ENCODE measurements at regions not wholly inside any gene's neighbourhood (a gene's known extent, or its start where the extent isn't known, plus 50 kb on each side); places are given as distances from the start of the nearest gene placed in this dataset.

- no peak overlapping the region for H3K4me3 ChIP-seq (ENCODE audit: low read length)
- TF ChIP-seq CTCF (conservative IDR thresholded peaks at IDR 0.05; ENCODE audit: low read length) = no peak
- DNase-seq (ENCODE audit: low read depth) = no peak
These were observed 97.6 kb upstream of the AGAP1 start for GRCh38 chr2:235396071-235396846.

- no peak for TF ChIP-seq CTCF (conservative IDR thresholded peaks at IDR 0.05; ENCODE audit: low read length)
- DNase-seq (ENCODE audit: low read depth) = no peak
- H3K4me3 ChIP-seq (ENCODE audit: low read length) = no peak overlapping the region
These were observed 95.5 kb upstream of the AGAP1 start for GRCh38 chr2:235398321-235398720.

GRCh38 chr2:235399895-235400294 lies 93.9 kb upstream of the AGAP1 start:
- DNase-seq (ENCODE audit: low read depth) = no peak
- TF ChIP-seq CTCF (conservative IDR thresholded peaks at IDR 0.05; ENCODE audit: low read length) = no peak
- no peak overlapping the region for H3K4me3 ChIP-seq (ENCODE audit: low read length)

- H3K4me3 ChIP-seq (ENCODE audit: low read length) = no peak overlapping the region
- no peak for TF ChIP-seq CTCF (conservative IDR thresholded peaks at IDR 0.05; ENCODE audit: low read length)
- DNase-seq (ENCODE audit: low read depth) = no peak
These were observed 91.4 kb upstream of the AGAP1 start for GRCh38 chr2:235402422-235402821.

- H3K4me3 ChIP-seq (ENCODE audit: low read length) = no peak overlapping the region
- no peak for DNase-seq (ENCODE audit: low read depth)
- TF ChIP-seq CTCF (conservative IDR thresholded peaks at IDR 0.05; ENCODE audit: low read length) = no peak
These were observed 88.1 kb upstream of the AGAP1 start for GRCh38 chr2:235405612-235406361.

- DNase-seq (ENCODE audit: low read depth) = no peak
- TF ChIP-seq CTCF (conservative IDR thresholded peaks at IDR 0.05; ENCODE audit: low read length) = no peak
- H3K4me3 ChIP-seq (ENCODE audit: low read length) = no peak overlapping the region
These were observed 87.4 kb upstream of the AGAP1 start for GRCh38 chr2:235406430-235406829.

Measured in AG10803 (cell line).